ENCODE measurements at regions not wholly inside any gene's neighbourhood (a gene's known extent, or its start where the extent isn't known, plus 50 kb on each side); places are given as distances from the start of the nearest gene placed in this dataset.

GRCh38 chr3:66152336-66152735 is 68.5 kb upstream of the SLC25A26 start:
- TF ChIP-seq ZFX (IDR thresholded peaks at IDR 0.05), result no peak

GRCh38 chr3:66150977-66151376 is 69.8 kb upstream of the SLC25A26 start:
- TF ChIP-seq CTCF (conservative IDR thresholded peaks at IDR 0.05) (no peak), ZFX (IDR thresholded peaks at IDR 0.05) (no peak)
- H3K27ac ChIP-seq, result no peak overlapping the region

More at GRCh38 chr3:66152336-66152735, 68.5 kb upstream of the SLC25A26 start:
- no peak overlapping the region for H3K27ac ChIP-seq

- H3K27ac ChIP-seq, result no peak overlapping the region
- TF ChIP-seq ZFX (IDR thresholded peaks at IDR 0.05), result no peak
- no peak for TF ChIP-seq CTCF (conservative IDR thresholded peaks at IDR 0.05)
Measured at GRCh38 chr3:66149269-66149668, 71.5 kb upstream of the SLC25A26 start.

- H3K27ac ChIP-seq, result no peak overlapping the region
- TF ChIP-seq CTCF (conservative IDR thresholded peaks at IDR 0.05) (no peak), ZFX (IDR thresholded peaks at IDR 0.05) (no peak)
Measured at GRCh38 chr3:66145408-66145733, 75.4 kb upstream of the SLC25A26 start.

- TF ChIP-seq CTCF (conservative IDR thresholded peaks at IDR 0.05) (no peak), ZFX (IDR thresholded peaks at IDR 0.05) (no peak)
- H3K27ac ChIP-seq, result no peak overlapping the region
Measured at GRCh38 chr3:66144568-66145407, 76.0 kb upstream of the SLC25A26 start.

DNA sequence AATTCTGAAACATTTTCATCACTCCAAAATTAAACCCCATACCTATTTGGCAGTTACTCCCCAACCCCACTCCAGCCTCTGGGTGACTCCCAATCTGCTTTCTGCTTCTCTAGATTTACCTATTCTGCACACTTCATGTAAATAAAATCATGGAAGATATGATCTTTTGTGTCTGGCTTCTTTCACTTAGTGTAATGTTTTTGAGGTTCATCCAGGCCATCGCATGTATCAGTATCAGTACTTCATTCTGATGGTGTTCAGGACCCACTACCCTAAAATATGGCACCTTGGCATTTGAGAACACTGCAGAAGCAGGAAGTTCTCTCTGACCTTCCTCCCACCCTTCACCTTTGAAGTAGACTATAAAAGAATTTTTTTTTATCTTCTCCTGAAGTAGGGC is 78.7 kb upstream of the SLC25A26 start:
- TF ChIP-seq CTCF (conservative IDR thresholded peaks at IDR 0.05), result no peak
- H3K27ac ChIP-seq, result no peak overlapping the region

- no peak for TF ChIP-seq ZFX (IDR thresholded peaks at IDR 0.05)
- no peak for TF ChIP-seq CTCF (conservative IDR thresholded peaks at IDR 0.05)
- H3K27ac ChIP-seq, result no peak overlapping the region
Measured at GRCh38 chr3:66140743-66141372, 79.9 kb upstream of the SLC25A26 start.

Data from C4-2B (cell line).